ENCODE measurements at regions not wholly inside any gene's neighbourhood (a gene's known extent, or its start where the extent isn't known, plus 50 kb on each side); places are given as distances from the start of the nearest gene placed in this dataset.

DNA sequence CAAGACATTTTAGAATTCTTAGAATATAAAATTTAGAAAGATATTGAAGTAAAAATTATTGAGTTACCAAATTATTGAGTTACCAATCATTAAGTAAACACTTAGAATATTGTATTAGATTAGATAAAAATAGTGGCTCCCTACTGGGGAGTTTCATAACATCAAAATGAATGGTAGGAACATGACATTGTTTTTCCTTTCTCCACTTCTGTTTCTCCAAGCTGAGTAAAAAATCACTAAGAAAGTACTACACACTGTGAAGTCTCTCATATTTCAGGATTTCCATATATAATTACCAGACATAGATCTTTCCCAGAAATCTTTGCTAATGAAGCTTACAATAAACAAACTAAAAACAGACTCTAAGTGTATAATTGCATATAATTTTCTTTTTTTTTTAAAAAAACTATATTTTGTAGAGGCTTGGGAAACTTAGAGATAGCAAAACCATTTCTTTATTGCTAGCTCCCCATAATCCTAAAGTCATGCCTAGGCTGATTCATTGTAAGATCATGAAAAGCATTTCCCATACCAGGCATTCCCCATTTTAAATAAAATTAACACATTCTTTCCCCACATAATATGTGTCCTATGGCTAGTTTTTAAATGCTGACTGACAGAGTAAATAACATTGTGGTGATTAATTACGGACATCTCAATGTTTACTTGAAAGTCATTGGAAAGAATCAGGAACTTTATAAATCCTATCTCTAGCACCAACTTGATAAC lies 1408.7 kb upstream of the GOT2 start:
- Mint-ChIP-seq H3K36me3 (ENCODE audit: low read depth) (peaks cover 7% of the 10 kb centered on the region; the same call in 2 of the 3 replicates), H3K27ac (peak overlapping the region; percentile 90; the same call in 1 of the 2 replicates), H3K4me3 (no peak overlapping the region), H3K4me1 (peaks cover 8% of the 10 kb centered on the region; the same call in 2 of the 3 replicates), H3K9me3 (peaks cover 13% of the 10 kb centered on the region), H3K27me3 (ENCODE audit: insufficient read depth, low read depth, poor library complexity) (no peaks in the 10 kb centered on the region)
- H2AFZ ChIP-seq: no peak overlapping the region
- no peaks in the 10 kb centered on the region for H3K36me3 ChIP-seq (ENCODE audit: insufficient read depth)
- no peak overlapping the region for H3K27ac ChIP-seq (ENCODE audit: low read depth)
- no peaks in the 10 kb centered on the region for H3K79me2 ChIP-seq (replicated peaks; ENCODE audit: insufficient read depth)
- no peaks in the 10 kb centered on the region for H3K9me2 ChIP-seq (ENCODE audit: insufficient read depth)
- H3K4me1 ChIP-seq (ENCODE audit: insufficient read depth): no peaks in the 10 kb centered on the region
- ATAC-seq (no peak), DNase-seq (ENCODE audit: low spot score) (peak; percentile 17)
- no peaks in the 10 kb centered on the region for H4K20me1 ChIP-seq (replicated peaks; ENCODE audit: insufficient read depth)
- no peaks in the 10 kb centered on the region for H3K27me3 ChIP-seq (ENCODE audit: insufficient read depth)
- TF ChIP-seq JUNB (IDR thresholded peaks at IDR 0.05; ENCODE audit: unreplicated experiment): no peak
- no peak for TF ChIP-seq NANOG (IDR thresholded peaks at IDR 0.05; ENCODE audit: borderline replicate concordance)
- TF ChIP-seq, protein P1, sequence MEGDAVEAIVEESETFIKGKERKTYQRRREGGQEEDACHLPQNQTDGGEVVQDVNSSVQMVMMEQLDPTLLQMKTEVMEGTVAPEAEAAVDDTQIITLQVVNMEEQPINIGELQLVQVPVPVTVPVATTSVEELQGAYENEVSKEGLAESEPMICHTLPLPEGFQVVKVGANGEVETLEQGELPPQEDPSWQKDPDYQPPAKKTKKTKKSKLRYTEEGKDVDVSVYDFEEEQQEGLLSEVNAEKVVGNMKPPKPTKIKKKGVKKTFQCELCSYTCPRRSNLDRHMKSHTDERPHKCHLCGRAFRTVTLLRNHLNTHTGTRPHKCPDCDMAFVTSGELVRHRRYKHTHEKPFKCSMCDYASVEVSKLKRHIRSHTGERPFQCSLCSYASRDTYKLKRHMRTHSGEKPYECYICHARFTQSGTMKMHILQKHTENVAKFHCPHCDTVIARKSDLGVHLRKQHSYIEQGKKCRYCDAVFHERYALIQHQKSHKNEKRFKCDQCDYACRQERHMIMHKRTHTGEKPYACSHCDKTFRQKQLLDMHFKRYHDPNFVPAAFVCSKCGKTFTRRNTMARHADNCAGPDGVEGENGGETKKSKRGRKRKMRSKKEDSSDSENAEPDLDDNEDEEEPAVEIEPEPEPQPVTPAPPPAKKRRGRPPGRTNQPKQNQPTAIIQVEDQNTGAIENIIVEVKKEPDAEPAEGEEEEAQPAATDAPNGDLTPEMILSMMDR (conservative IDR thresholded peaks at IDR 0.05; ENCODE audit: low read depth in 2 of 2): no peak
- no peak for TF ChIP-seq ETS1 (IDR thresholded peaks at IDR 0.05)
- no peak for TF ChIP-seq POLR2AphosphoS5 (IDR thresholded peaks at IDR 0.05; ENCODE audit: low read depth)
- no peak for TF ChIP-seq CREB1 (CRISPR knock-in tag; IDR thresholded peaks at IDR 0.05; ENCODE audit: low read depth)
- no peak for TF ChIP-seq STAT1 (IDR thresholded peaks at IDR 0.05; ENCODE audit: unreplicated experiment)
- no peak for TF ChIP-seq REST (IDR thresholded peaks at IDR 0.05; ENCODE audit: unreplicated experiment)
- no peak for TF ChIP-seq ZNF114 (CRISPR knock-in tag; IDR thresholded peaks at IDR 0.05)
- TF ChIP-seq ZNF331 (CRISPR knock-in tag; IDR thresholded peaks at IDR 0.05; ENCODE audit: low read depth): no peak
- TF ChIP-seq EZH2phosphoT487 (IDR thresholded peaks at IDR 0.05; ENCODE audit: unreplicated experiment): no peak
- no peak overlapping the region for H3K4me3 ChIP-seq
- H3K4me2 ChIP-seq: no peak overlapping the region
- no peaks in the 10 kb centered on the region for H3F3A ChIP-seq (replicated peaks; ENCODE audit: low read depth)
